Endothelial cell of umbilical vein (primary cell): ENCODE measurements at regions not wholly inside any gene's neighbourhood (a gene's known extent, or its start where the extent isn't known, plus 50 kb on each side); places are given as distances from the start of the nearest gene placed in this dataset.

Experiments used
- BruUV-seq: library from RNA; stranded (reverse); fragments of 400-500 nt; replicated peaks from 2 replicates; lab custom pipeline; 2021; lab: Mats Ljungman, UMichigan
- CTCF ChIA-PET: fragments of 300-600, 350-600 bp; sonication (Branson Sonifier 250); formaldehyde crosslinking; loops from one replicate; lab custom pipeline; 2021; ENCODE audit warnings: antibody characterized with exemption, inconsistent platforms; lab: Charles Lee
- POLR2A ChIA-PET: fragments of 300-600, 350-600 bp; sonication (Branson Sonifier 250); formaldehyde crosslinking; loops from one replicate; lab custom pipeline; 2021; ENCODE audit warnings: antibody characterized with exemption, inconsistent platforms; lab: Charles Lee
- DNase-seq: peaks from one replicate; pipeline ENCODE4 v3.0.0-alpha.2; 2011; ENCODE audit warnings: low read depth, low spot score
- FAIRE-seq: peaks from 2 replicates; lab custom pipeline; 2011; peaks lifted over from hg19 to GRCh38; lab: Jason Lieb, UNC
- H2AFZ ChIP-seq: 2 replicates; pipeline ENCODE4 v1.6.0; 2012; ENCODE audit warnings: low read depth, low read length, control low read depth, inconsistent platforms
- H3K27ac ChIP-seq: 2 replicates; pipeline ENCODE4 v1.5.1; 2011; ENCODE audit warnings: low read depth, mild to moderate bottlenecking, control low read depth, low read length, moderate library complexity; ENCODE audit not compliant: insufficient read depth
- H3K27me3 ChIP-seq, 2 experiments: 2 replicates each; pipeline versions ENCODE4 v1.6.0 to v1.6.1; 2011; ENCODE audit warnings: low read length in 2 of 2, mixed read lengths in 1 of 2; ENCODE audit not compliant: control insufficient read depth in 2 of 2, insufficient read depth in 2 of 2
- H3K36me3 ChIP-seq, 2 experiments: 2 replicates in 1 of 2; 3 replicates in 1 of 2; pipeline ENCODE4 v1.5.1; 2011; ENCODE audit warnings: low read length in 2 of 2, mild to moderate bottlenecking in 1 of 2, moderate library complexity in 1 of 2; ENCODE audit not compliant: control insufficient read depth in 2 of 2, insufficient read depth in 2 of 2; ENCODE audit errors: extremely low read depth in 1 of 2
- H3K4me1 ChIP-seq: 3 replicates; pipeline ENCODE4 v1.5.1; 2011; ENCODE audit warnings: mild to moderate bottlenecking, low read length; ENCODE audit not compliant: control insufficient read depth, insufficient read depth; ENCODE audit errors: extremely low read depth
- H3K4me2 ChIP-seq: 2 replicates; pipeline ENCODE4 v1.6.1; 2011; ENCODE audit warnings: low read length, control low read depth, mixed read lengths; ENCODE audit not compliant: insufficient read depth
- H3K4me3 ChIP-seq, 3 experiments: fragments of 200-600 bp in 1 of 3; sonication (generic), shearing (Covaris generic) in 1 of 3; replicated peaks in 1 of 3; 2 replicates each; pipeline ENCODE4 v1.5.1; 2011 to 2016; ENCODE audit warnings: control low read depth in 3 of 3, low read length in 3 of 3, mild to moderate bottlenecking in 2 of 3, inconsistent platforms in 1 of 3, low read depth in 1 of 3, moderate library complexity in 1 of 3; ENCODE audit not compliant: insufficient read depth in 1 of 3
- H3K79me2 ChIP-seq: 2 replicates; pipeline ENCODE4 v1.6.0; 2012; ENCODE audit warnings: low read length, inconsistent platforms; ENCODE audit not compliant: control insufficient read depth, insufficient read depth
- H3K9ac ChIP-seq: replicated peaks from 2 replicates; pipeline ENCODE3; 2011; ENCODE audit warnings: low read length, control low read depth; ENCODE audit not compliant: insufficient read depth; ENCODE audit errors: extremely low read depth
- H3K9me1 ChIP-seq: replicated peaks from 3 replicates; pipeline ENCODE4 v1.6.0; 2011; ENCODE audit warnings: mild to moderate bottlenecking, low read length; ENCODE audit not compliant: control insufficient read depth, insufficient read depth; ENCODE audit errors: extremely low read depth
- H3K9me3 ChIP-seq: replicated peaks from 2 replicates; pipeline ENCODE4 v1.5.1; 2012; ENCODE audit warnings: low read length, inconsistent platforms; ENCODE audit not compliant: control insufficient read depth, insufficient read depth
- H4K20me1 ChIP-seq: replicated peaks from 2 replicates; pipeline ENCODE3; 2011; ENCODE audit warnings: mild to moderate bottlenecking, low read length; ENCODE audit not compliant: control insufficient read depth, insufficient read depth; ENCODE audit errors: extremely low read depth
- EZH2 ChIP-seq: IDR thresholded peaks from 2 replicates; pipeline ENCODE4 v1.6.1; 2012; ENCODE audit warnings: borderline replicate concordance, low read depth, mild to moderate bottlenecking, moderate library complexity, low read length, inconsistent platforms; ENCODE audit not compliant: severe bottlenecking
- FOS ChIP-seq: IDR thresholded peaks from 2 replicates; pipeline ENCODE4 v1.6.1; 2011; ENCODE audit warnings: mild to moderate bottlenecking, low read length, moderate library complexity, borderline replicate concordance; ENCODE audit not compliant: insufficient read depth
- GATA2 ChIP-seq: IDR thresholded peaks from 2 replicates; pipeline ENCODE4 v1.7.0; 2011; ENCODE audit warnings: low read depth, mild to moderate bottlenecking, moderate library complexity, mixed read lengths, low read length; ENCODE audit not compliant: insufficient read length, insufficient read depth
- JUN ChIP-seq: IDR thresholded peaks from 2 replicates; pipeline ENCODE4 v1.6.1; 2011; ENCODE audit warnings: borderline replicate concordance, low read depth; ENCODE audit not compliant: insufficient read length, insufficient read depth
- MAX ChIP-seq: IDR thresholded peaks from 2 replicates; pipeline ENCODE4 v1.6.1; 2011; ENCODE audit not compliant: insufficient read depth, insufficient read length
- POLR2AphosphoS5 ChIP-seq: IDR thresholded peaks from 2 replicates; pipeline ENCODE4 v1.6.1; 2012; ENCODE audit warnings: low read depth, mild to moderate bottlenecking, control low read depth, low read length, moderate library complexity; ENCODE audit not compliant: insufficient read depth
- dilution Hi-C: fragments of 300-500 bp; cut with MboI; formaldehyde crosslinking; loops from one replicate; pipeline ENCODE4 v1.15.0; 2019; ENCODE audit warnings: low sequenced_read_pairs; ENCODE audit not compliant: extremely low pct_ligation_motif_present
- intact Hi-C: fragments of 100-400 bp; cut with micrococcal nuclease; formaldehyde crosslinking; loops from one replicate; pipeline ENCODE4 v1.10.0; 2022
- TF ChIP-seq, protein P1 (sequence below), 2 donors: IDR thresholded peaks; 1 replicate in 1 of 2; 2 replicates in 1 of 2; pipeline ENCODE4 v1.5.1; 2011; ENCODE audit warnings: low read length in 2 of 2, mild to moderate bottlenecking in 2 of 2, moderate library complexity in 2 of 2, control low read depth in 1 of 2, inconsistent platforms in 1 of 2, low read depth in 1 of 2; ENCODE audit not compliant: insufficient read depth in 1 of 2; ENCODE audit errors: extremely low read depth in 1 of 2

DNA sequence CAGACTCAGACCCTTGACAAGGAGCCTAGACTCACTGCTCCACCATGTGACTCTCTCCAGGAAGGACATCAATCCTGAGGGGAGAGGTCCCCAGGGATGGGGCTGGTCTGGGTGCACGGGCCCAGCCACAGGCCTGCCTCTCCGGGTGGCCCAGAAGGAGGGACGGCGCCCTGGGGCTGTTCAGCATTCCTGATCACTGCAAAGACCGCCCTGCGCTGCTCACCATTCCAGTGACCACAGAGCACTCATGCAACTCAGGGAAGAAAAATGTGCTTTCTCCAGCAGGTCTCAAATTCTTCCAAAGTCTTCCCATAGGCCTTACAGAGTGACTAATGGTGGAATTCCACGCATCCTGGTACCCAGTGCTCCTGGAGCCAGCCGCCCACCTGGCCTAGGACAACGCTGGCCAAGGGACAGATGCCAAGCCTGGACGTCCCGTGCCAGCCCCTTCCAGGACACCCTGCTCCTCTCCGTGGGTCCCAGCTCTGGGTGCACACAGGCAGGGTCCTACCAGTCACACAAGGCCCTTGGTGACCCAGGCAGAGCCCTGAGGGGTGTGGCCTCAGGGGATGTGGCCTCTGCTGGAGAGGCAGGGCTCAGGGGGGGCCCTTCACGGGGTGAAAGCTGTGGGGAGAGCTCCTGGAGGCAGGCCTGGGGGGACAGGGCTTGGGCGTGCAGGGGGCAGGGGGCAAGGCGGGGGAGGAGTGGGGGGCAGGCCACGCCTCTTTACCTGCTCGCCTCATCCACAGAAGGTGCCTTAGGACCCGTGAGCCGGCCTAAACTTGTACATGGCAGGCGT is 178.8 kb downstream of the IGLL1 start:
- H3K36me3 ChIP-seq = no peaks in the 10 kb centered on the region
- no TSS peak for BruUV-seq

More for the DNA sequence above, 178.8 kb downstream of the IGLL1 start:
- no peaks in the 10 kb centered on the region for H4K20me1 ChIP-seq
- intact Hi-C loops = loop anchor here (5.0 kb wide), 1 partner anchor 121 kb away; no protein-coding TSS in a partner anchor
- ChIA-PET CTCF (no interaction called here), POLR2A (no interaction called here)
- no peak overlapping the region for H3K4me3 ChIP-seq
- H3K4me1 ChIP-seq = no peaks in the 10 kb centered on the region
- no peak overlapping the region for H2AFZ ChIP-seq
- no peaks in the 10 kb centered on the region for H3K27me3 ChIP-seq
- no peaks in the 10 kb centered on the region for H3K9me1 ChIP-seq
- H3K9ac ChIP-seq = no peak overlapping the region
- no peak for FAIRE-seq
- dilution Hi-C loops = no loop called here
- no peak overlapping the region for H3K27ac ChIP-seq
- TF ChIP-seq FOS = no peak
- no peak for TF ChIP-seq EZH2
- no peak for TF ChIP-seq MAX
- no peak for TF ChIP-seq POLR2AphosphoS5
- TF ChIP-seq JUN = no peak
- TF ChIP-seq GATA2 = no peak
- TF ChIP-seq, protein P1, sequence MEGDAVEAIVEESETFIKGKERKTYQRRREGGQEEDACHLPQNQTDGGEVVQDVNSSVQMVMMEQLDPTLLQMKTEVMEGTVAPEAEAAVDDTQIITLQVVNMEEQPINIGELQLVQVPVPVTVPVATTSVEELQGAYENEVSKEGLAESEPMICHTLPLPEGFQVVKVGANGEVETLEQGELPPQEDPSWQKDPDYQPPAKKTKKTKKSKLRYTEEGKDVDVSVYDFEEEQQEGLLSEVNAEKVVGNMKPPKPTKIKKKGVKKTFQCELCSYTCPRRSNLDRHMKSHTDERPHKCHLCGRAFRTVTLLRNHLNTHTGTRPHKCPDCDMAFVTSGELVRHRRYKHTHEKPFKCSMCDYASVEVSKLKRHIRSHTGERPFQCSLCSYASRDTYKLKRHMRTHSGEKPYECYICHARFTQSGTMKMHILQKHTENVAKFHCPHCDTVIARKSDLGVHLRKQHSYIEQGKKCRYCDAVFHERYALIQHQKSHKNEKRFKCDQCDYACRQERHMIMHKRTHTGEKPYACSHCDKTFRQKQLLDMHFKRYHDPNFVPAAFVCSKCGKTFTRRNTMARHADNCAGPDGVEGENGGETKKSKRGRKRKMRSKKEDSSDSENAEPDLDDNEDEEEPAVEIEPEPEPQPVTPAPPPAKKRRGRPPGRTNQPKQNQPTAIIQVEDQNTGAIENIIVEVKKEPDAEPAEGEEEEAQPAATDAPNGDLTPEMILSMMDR (IDR thresholded peaks at IDR 0.05; ENCODE audit: extremely low read depth in 1 of 2, insufficient read depth in 1 of 2, low read depth in 1 of 2, low read length in 2 of 2) = no peak
- no peak overlapping the region for H3K4me2 ChIP-seq
- no peak for DNase-seq
- H3K79me2 ChIP-seq = no peaks in the 10 kb centered on the region
- no peaks in the 10 kb centered on the region for H3K9me3 ChIP-seq
